ENCODE measurements at regions not wholly inside any gene's neighbourhood (a gene's known extent, or its start where the extent isn't known, plus 50 kb on each side); places are given as distances from the start of the nearest gene placed in this dataset.

DNA sequence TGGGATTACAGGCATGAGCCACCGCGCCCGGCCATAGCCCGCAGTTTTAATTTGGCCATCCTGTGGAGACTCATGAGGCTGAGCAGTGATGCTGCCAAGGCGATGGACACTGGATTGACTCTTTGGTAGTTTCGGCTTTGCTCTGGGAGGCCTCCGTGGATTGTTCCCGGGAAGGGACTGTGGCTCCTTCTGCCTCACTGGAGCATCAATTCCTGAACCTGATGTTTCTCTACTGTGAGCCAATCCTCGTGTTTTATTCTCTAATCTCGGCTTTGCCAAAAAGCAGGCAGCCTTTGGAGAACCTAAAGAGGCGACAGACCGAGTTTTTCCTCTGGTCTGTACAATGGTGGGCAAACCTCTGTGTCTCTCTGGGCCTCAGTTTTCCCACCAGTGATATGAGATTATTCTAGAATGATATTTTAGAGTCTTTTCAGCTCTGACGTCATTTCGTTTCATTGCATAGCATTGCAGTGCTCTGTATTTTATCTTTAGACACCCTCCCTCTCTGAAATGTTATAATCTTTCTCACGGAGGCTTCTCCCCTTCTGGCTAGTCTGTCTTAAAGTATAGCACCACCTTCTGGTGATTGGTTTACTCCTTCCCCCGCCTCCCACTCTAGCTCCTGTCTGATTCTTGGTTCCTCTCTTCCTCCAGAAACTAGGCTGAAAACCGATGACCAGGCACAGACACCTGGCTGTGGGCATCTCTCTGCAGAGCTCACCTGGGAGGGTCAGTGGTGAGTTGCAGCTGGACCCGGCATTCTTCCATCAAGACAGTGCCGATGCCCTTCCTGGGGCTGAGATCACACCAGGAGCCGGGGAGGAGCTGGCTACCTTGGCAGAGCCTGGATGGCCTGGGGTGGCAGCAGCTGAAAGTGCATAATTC, 341.3 kb downstream of the MYCN start:
- no peak for DNase-seq (ENCODE audit: low read depth)
- H3K4me3 ChIP-seq (ENCODE audit: control insufficient read depth, low read depth, low read length): no peak overlapping the region
- no peak for TF ChIP-seq CTCF (conservative IDR thresholded peaks at IDR 0.05; ENCODE audit: control insufficient read depth, insufficient read depth, low read depth, low read length)

DNA sequence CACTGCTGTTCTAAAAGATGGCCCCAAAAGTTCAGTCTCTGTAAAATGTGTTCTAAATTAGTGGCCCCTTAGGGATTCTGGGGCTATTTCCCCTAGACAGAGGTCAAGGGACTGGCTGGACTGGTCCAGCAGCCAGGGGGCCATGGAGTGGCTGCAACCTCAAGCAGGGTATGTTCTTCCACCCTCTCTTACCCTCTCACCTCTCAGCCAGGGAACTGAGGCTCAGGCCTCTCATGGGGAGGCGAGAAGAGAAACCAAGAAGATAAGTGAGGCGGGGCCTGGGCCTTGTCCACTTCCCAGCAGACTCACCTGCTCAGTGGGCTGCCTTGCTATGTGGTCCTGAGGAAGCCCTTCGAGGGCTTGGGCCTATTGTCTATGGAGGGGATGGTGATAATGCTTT, 339.7 kb downstream of the MYCN start:
- H3K4me3 ChIP-seq (ENCODE audit: control insufficient read depth, low read depth, low read length): no peak overlapping the region
- no peak for TF ChIP-seq CTCF (conservative IDR thresholded peaks at IDR 0.05; ENCODE audit: control insufficient read depth, insufficient read depth, low read depth, low read length)
- DNase-seq (ENCODE audit: low read depth): no peak

DNA sequence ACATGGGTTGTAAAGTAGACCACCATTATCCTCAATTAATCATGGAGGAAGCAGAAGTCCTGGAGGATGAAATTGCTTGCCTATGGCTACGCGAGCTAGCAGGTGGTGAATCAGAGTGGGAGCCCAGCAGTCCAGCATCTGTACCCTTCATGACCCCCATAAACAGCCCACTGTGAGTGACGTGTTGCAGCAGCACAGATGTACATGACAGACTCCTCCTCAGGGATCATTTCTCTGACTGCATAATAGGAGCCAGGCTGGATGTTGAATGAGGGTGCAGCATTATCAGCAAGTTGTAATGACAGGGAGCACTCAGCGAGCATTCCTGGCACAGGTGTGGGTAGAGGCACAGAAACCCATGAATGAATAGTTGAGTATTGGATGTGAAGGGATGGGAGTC, 339.3 kb downstream of the MYCN start:
- TF ChIP-seq CTCF (conservative IDR thresholded peaks at IDR 0.05; ENCODE audit: control insufficient read depth, insufficient read depth, low read depth, low read length): no peak
- H3K4me3 ChIP-seq (ENCODE audit: control insufficient read depth, low read depth, low read length): no peak overlapping the region
- no peak for DNase-seq (ENCODE audit: low read depth)

DNA sequence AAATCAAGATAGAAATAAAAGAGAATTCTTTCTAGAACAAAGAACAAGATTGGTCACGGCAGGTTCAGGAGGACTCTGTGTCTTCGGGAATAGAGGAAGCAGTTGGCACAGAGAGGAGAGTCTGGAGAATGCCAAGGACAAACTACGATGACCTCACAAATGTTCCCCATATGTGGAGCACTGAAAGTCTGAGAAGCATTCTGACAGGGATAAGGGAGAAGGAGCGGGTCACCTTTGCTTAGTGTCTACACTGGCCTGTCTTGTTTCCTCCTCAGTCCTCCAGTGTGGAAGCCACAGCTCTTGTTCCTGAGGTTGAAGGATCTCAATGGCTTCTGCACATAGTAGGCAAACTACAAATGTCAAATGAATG, 338.8 kb downstream of the MYCN start:
- no peak for DNase-seq (ENCODE audit: low read depth)
- no peak for TF ChIP-seq CTCF (conservative IDR thresholded peaks at IDR 0.05; ENCODE audit: control insufficient read depth, insufficient read depth, low read depth, low read length)
- no peak overlapping the region for H3K4me3 ChIP-seq (ENCODE audit: control insufficient read depth, low read depth, low read length)

- TF ChIP-seq CTCF (conservative IDR thresholded peaks at IDR 0.05; ENCODE audit: control insufficient read depth, insufficient read depth, low read depth, low read length): no peak
- H3K4me3 ChIP-seq (ENCODE audit: control insufficient read depth, low read depth, low read length): no peak overlapping the region
- DNase-seq (ENCODE audit: low read depth): no peak
Observed at GRCh38 chr2:16278421-16279200, 338.3 kb downstream of the MYCN start.

DNA sequence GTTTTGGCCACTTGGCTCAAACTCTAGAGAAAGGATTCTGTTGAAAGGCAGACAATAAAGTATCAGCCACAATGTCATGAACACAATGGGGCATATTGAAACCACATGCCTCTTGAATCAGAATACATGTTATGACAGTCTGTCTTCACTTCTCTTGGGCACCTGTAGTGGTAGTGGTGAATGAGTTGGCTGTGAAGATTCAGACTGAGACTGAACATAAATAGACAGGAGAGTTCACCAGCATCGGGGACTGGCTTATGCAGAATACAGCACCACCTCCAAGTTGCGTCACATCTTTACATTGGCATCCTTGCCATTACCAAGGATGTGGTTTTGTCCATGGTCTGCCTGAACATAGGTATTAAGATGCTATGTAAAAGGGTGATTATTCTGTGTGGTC, 336.8 kb downstream of the MYCN start:
- DNase-seq (ENCODE audit: low read depth): no peak

More for the DNA sequence above, 336.8 kb downstream of the MYCN start:
- H3K4me3 ChIP-seq (ENCODE audit: control insufficient read depth, low read depth, low read length): no peak overlapping the region
- no peak for TF ChIP-seq CTCF (conservative IDR thresholded peaks at IDR 0.05; ENCODE audit: control insufficient read depth, insufficient read depth, low read depth, low read length)
